Cardiac muscle cell (in vitro differentiated cells and primary cell): ENCODE measurements at regions not wholly inside any gene's neighbourhood (a gene's known extent, or its start where the extent isn't known, plus 50 kb on each side); places are given as distances from the start of the nearest gene placed in this dataset.

Experiments
- DNase-seq, 2 donors: peaks; one replicate each; pipeline versions ENCODE4 v3.0.0 to v3.0.0-alpha.2; 2010 to 2017; ENCODE audit warnings: low read depth in 1 of 2, low spot score in 1 of 2
- H3K27ac ChIP-seq: fragments of 200-600 bp; sonication (generic); 2 replicates; pipeline ENCODE4 v1.5.1; 2016
- H3K27me3 ChIP-seq: fragments of 200-600 bp; sonication (generic); 2 replicates; pipeline ENCODE4 v1.6.0; 2016; ENCODE audit warnings: control low read depth
- H3K36me3 ChIP-seq: fragments of 200-600 bp; sonication (generic); 2 replicates; pipeline ENCODE4 v1.5.1; 2016; ENCODE audit warnings: control low read depth
- H3K4me1 ChIP-seq: fragments of 200-600 bp; sonication (generic); 2 replicates; pipeline ENCODE4 v1.8.1; 2017; ENCODE audit warnings: low read depth, mild to moderate bottlenecking, mixed run types
- H3K4me3 ChIP-seq: fragments of 200-600 bp; sonication (generic); 2 replicates; pipeline ENCODE4 v1.5.1; 2016; ENCODE audit warnings: mild to moderate bottlenecking
- H3K9me3 ChIP-seq: fragments of 200-600 bp; sonication (generic); 2 replicates; pipeline ENCODE4 v1.5.1; 2017; ENCODE audit warnings: low read depth, mild to moderate bottlenecking, control low read depth
- CTCF ChIP-seq: IDR thresholded peaks from 2 replicates; pipeline ENCODE4 v1.5.1; 2012; ENCODE audit warnings: low read depth, mild to moderate bottlenecking, low read length

DNA sequence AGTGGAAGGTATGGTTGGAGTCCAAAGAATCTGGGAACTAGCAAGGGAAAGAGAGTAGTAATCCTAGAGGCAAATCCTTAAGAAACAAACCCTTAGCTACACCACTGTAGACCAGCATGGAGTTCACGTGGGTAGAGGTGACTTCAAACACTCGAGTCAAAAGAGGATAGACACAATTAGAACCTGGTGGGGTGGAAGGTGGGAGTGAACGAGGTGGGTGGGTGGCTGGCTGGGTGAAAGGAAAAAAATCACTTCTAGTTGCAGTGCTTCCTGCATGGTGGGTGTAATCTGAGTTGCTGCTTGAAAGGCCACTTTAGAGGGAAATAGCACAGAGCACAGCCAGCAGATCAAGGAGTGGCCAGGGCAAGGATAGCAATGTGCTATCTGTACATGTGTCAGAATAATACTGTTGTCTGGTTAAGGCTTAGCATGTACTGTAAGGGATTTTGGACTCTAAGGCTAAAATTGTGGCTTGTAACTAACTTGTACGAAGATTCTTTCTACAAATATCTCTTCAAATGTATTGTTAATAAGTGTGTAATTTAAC, 356.2 kb downstream of the GRIA2 start:
- Histone ChIP-seq H3K27me3 (no peaks in the 10 kb centered on the region), H3K27ac (peak overlapping the region; percentile 86), H3K4me1 (peaks cover 34% of the 10 kb centered on the region), H3K9me3 (no peaks in the 10 kb centered on the region), H3K36me3 (no peaks in the 10 kb centered on the region), H3K4me3 (no peak overlapping the region)
- peak in 1 of 2 donors; percentile 73 for DNase-seq
- TF ChIP-seq CTCF = no peak

GRCh38 chr4:157575339-157575738, 354.8 kb downstream of the GRIA2 start:
- TF ChIP-seq CTCF = no peak
- Histone ChIP-seq H3K27ac (no peak overlapping the region), H3K27me3 (no peaks in the 10 kb centered on the region), H3K36me3 (no peaks in the 10 kb centered on the region), H3K4me1 (peaks cover 34% of the 10 kb centered on the region), H3K9me3 (no peaks in the 10 kb centered on the region), H3K4me3 (no peak overlapping the region)
- DNase-seq = no peak

GRCh38 chr4:157574606-157575005, 354.1 kb downstream of the GRIA2 start:
- H3K27me3 ChIP-seq = no peaks in the 10 kb centered on the region
- no peak overlapping the region for H3K4me3 ChIP-seq
- no peaks in the 10 kb centered on the region for H3K9me3 ChIP-seq
- H3K4me1 ChIP-seq = peaks cover 34% of the 10 kb centered on the region
- no peak for TF ChIP-seq CTCF
- no peak for DNase-seq
- no peaks in the 10 kb centered on the region for H3K36me3 ChIP-seq
- H3K27ac ChIP-seq = no peak overlapping the region

GRCh38 chr4:157572951-157573350, 352.4 kb downstream of the GRIA2 start:
- peaks cover 34% of the 10 kb centered on the region for H3K4me1 ChIP-seq

GRCh38 chr4:157572284-157572683, 351.8 kb downstream of the GRIA2 start:
- Histone ChIP-seq H3K27me3 (no peaks in the 10 kb centered on the region), H3K36me3 (no peaks in the 10 kb centered on the region), H3K9me3 (no peaks in the 10 kb centered on the region), H3K27ac (no peak overlapping the region), H3K4me1 (peaks cover 31% of the 10 kb centered on the region), H3K4me3 (no peak overlapping the region)
- no peak for TF ChIP-seq CTCF
- DNase-seq = peak in 1 of 2 donors; percentile 21

More at GRCh38 chr4:157572951-157573350, 352.4 kb downstream of the GRIA2 start:
- Histone ChIP-seq H3K36me3 (no peaks in the 10 kb centered on the region), H3K9me3 (no peaks in the 10 kb centered on the region), H3K27me3 (no peaks in the 10 kb centered on the region), H3K27ac (no peak overlapping the region), H3K4me3 (no peak overlapping the region)
- no peak for DNase-seq
- TF ChIP-seq CTCF = no peak
